ENCODE measurements at regions not wholly inside any gene's neighbourhood (a gene's known extent, or its start where the extent isn't known, plus 50 kb on each side); places are given as distances from the start of the nearest gene placed in this dataset.

DNA sequence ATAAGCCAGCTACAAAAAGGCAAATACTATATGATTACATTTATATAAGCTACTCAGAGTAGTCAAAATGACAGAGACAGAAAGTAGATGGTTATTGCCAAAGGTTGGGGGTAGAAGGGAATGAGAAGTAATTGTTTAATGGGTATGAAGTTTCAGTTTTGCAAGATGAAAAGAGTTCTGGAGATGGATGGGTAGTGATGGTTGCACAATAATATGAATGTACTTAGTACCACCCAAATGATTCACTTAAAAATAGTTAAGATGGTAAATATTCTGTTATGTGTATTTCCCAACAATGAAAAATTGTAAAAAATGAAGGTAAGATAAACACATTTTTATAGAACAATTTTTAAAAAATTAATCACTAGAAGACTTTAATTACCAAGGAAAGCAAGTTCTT, 448.4 kb downstream of the ADCYAP1 start:
- H3K27me3 ChIP-seq (ENCODE audit: insufficient read depth) = no peaks in the 10 kb centered on the region
- H3K9ac ChIP-seq = no peak overlapping the region
- H3K36me3 ChIP-seq (replicated peaks in 1 of 2; ENCODE audit: control insufficient read depth in 1 of 2, insufficient read depth in 2 of 2, low read length in 1 of 2) = no peaks in the 10 kb centered on the region
- no peak overlapping the region for H3K27ac ChIP-seq (ENCODE audit: low read depth in 2 of 2, low read length in 1 of 2)
- DNase-seq = no peak
- no peaks in the 10 kb centered on the region for H3K4me1 ChIP-seq (ENCODE audit: control insufficient read depth in 1 of 2, insufficient read depth in 2 of 2, low read depth in 1 of 2, low read length in 1 of 2)
- H3K9me2 ChIP-seq = no peaks in the 10 kb centered on the region
- no peaks in the 10 kb centered on the region for H3K9me3 ChIP-seq
- H3K4me3 ChIP-seq (ENCODE audit: low read depth in 2 of 2, low read length in 1 of 2) = no peak overlapping the region
- TF ChIP-seq RAD21 (IDR thresholded peaks at IDR 0.05; ENCODE audit: low read length) (no peak), GATA2 (CRISPR knock-in tag; IDR thresholded peaks at IDR 0.05) (no peak), SIN3A (IDR thresholded peaks at IDR 0.05; ENCODE audit: borderline replicate concordance, low read depth, low read length) (no peak), MEF2A (IDR thresholded peaks at IDR 0.05; ENCODE audit: borderline replicate concordance, low read depth) (no peak), YY1 (IDR thresholded peaks at IDR 0.05; ENCODE audit: low read depth) (no peak), ELF1 (IDR thresholded peaks at IDR 0.05) (no peak), FOXJ3 (CRISPR knock-in tag; IDR thresholded peaks at IDR 0.05) (no peak), FOSL2 (IDR thresholded peaks at IDR 0.05; ENCODE audit: borderline replicate concordance, low read depth) (no peak), GABPA (IDR thresholded peaks at IDR 0.05; ENCODE audit: low read depth) (no peak), TEAD4 (IDR thresholded peaks at IDR 0.05; ENCODE audit: borderline replicate concordance, insufficient read depth) (no peak), EP300 (IDR thresholded peaks at IDR 0.05; ENCODE audit: borderline replicate concordance in 1 of 2, low read depth in 1 of 2, low read length in 1 of 2) (no peak), SMC3 (IDR thresholded peaks at IDR 0.05; ENCODE audit: low read depth, low read length) (no peak)
- TF ChIP-seq, protein P1, sequence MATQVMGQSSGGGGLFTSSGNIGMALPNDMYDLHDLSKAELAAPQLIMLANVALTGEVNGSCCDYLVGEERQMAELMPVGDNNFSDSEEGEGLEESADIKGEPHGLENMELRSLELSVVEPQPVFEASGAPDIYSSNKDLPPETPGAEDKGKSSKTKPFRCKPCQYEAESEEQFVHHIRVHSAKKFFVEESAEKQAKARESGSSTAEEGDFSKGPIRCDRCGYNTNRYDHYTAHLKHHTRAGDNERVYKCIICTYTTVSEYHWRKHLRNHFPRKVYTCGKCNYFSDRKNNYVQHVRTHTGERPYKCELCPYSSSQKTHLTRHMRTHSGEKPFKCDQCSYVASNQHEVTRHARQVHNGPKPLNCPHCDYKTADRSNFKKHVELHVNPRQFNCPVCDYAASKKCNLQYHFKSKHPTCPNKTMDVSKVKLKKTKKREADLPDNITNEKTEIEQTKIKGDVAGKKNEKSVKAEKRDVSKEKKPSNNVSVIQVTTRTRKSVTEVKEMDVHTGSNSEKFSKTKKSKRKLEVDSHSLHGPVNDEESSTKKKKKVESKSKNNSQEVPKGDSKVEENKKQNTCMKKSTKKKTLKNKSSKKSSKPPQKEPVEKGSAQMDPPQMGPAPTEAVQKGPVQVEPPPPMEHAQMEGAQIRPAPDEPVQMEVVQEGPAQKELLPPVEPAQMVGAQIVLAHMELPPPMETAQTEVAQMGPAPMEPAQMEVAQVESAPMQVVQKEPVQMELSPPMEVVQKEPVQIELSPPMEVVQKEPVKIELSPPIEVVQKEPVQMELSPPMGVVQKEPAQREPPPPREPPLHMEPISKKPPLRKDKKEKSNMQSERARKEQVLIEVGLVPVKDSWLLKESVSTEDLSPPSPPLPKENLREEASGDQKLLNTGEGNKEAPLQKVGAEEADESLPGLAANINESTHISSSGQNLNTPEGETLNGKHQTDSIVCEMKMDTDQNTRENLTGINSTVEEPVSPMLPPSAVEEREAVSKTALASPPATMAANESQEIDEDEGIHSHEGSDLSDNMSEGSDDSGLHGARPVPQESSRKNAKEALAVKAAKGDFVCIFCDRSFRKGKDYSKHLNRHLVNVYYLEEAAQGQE (IDR thresholded peaks at IDR 0.05; ENCODE audit: low read depth, low read length) = no peak
- TF ChIP-seq, protein P2, sequence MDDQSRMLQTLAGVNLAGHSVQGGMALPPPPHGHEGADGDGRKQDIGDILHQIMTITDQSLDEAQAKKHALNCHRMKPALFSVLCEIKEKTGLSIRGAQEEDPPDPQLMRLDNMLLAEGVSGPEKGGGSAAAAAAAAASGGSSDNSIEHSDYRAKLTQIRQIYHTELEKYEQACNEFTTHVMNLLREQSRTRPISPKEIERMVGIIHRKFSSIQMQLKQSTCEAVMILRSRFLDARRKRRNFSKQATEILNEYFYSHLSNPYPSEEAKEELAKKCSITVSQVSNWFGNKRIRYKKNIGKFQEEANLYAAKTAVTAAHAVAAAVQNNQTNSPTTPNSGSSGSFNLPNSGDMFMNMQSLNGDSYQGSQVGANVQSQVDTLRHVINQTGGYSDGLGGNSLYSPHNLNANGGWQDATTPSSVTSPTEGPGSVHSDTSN (IDR thresholded peaks at IDR 0.05) = no peak
- TF ChIP-seq, protein P3, sequence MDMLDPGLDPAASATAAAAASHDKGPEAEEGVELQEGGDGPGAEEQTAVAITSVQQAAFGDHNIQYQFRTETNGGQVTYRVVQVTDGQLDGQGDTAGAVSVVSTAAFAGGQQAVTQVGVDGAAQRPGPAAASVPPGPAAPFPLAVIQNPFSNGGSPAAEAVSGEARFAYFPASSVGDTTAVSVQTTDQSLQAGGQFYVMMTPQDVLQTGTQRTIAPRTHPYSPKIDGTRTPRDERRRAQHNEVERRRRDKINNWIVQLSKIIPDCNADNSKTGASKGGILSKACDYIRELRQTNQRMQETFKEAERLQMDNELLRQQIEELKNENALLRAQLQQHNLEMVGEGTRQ (IDR thresholded peaks at IDR 0.05; ENCODE audit: borderline replicate concordance, low read depth, low read length) = no peak
- TF ChIP-seq, protein P4, sequence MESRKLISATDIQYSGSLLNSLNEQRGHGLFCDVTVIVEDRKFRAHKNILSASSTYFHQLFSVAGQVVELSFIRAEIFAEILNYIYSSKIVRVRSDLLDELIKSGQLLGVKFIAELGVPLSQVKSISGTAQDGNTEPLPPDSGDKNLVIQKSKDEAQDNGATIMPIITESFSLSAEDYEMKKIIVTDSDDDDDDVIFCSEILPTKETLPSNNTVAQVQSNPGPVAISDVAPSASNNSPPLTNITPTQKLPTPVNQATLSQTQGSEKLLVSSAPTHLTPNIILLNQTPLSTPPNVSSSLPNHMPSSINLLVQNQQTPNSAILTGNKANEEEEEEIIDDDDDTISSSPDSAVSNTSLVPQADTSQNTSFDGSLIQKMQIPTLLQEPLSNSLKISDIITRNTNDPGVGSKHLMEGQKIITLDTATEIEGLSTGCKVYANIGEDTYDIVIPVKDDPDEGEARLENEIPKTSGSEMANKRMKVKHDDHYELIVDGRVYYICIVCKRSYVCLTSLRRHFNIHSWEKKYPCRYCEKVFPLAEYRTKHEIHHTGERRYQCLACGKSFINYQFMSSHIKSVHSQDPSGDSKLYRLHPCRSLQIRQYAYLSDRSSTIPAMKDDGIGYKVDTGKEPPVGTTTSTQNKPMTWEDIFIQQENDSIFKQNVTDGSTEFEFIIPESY (IDR thresholded peaks at IDR 0.05; ENCODE audit: borderline replicate concordance, low read depth) = no peak
- no peaks in the 10 kb centered on the region for H3K79me2 ChIP-seq (ENCODE audit: insufficient read depth)
- H2AFZ ChIP-seq (ENCODE audit: low read depth) = no peak overlapping the region
- ChIA-PET POLR2A (no interaction called here), CTCF (no interaction called here)
- no peaks in the 10 kb centered on the region for H3F3A ChIP-seq (replicated peaks; ENCODE audit: insufficient read depth)
- H4K20me1 ChIP-seq (ENCODE audit: insufficient read depth) = no peaks in the 10 kb centered on the region
- no peak overlapping the region for H3K4me2 ChIP-seq

All from SK-N-SH (cell line).